Effector memory CD8-positive, alpha-beta T cell (primary cell): ENCODE measurements at regions not wholly inside any gene's neighbourhood (a gene's known extent, or its start where the extent isn't known, plus 50 kb on each side); places are given as distances from the start of the nearest gene placed in this dataset.

Experiments used
- ATAC-seq: fragments of 150-1000 bp; cut with Tn5 transposase; replicated peaks from 2 replicates; pipeline ENCODE4 v1.10.0; 2021; ENCODE audit warnings: mild to moderate bottlenecking, moderate library complexity
- DNase-seq, 3 experiments: peaks; one replicate each; pipeline ENCODE4 v3.0.0; 2021
- H3K27ac Mint-ChIP-seq, 2 donors: one replicate each; pipeline ENCODE4 v1.8.0; 2022; ENCODE audit warnings: mild to moderate bottlenecking in 2 of 2, mixed read lengths in 2 of 2, moderate library complexity in 2 of 2
- H3K27me3 Mint-ChIP-seq, 2 donors: one replicate each; pipeline ENCODE4 v1.8.0; 2022; ENCODE audit warnings: mixed read lengths in 2 of 2
- H3K36me3 Mint-ChIP-seq: one replicate; pipeline ENCODE4 v1.8.0; 2022; ENCODE audit warnings: mild to moderate bottlenecking, moderate library complexity, mixed read lengths; ENCODE audit not compliant: insufficient read depth
- H3K4me1 Mint-ChIP-seq, 2 donors: one replicate each; pipeline ENCODE4 v1.8.0; 2022; ENCODE audit warnings: low read depth in 2 of 2, mixed read lengths in 2 of 2
- H3K4me3 Mint-ChIP-seq, 2 donors: one replicate each; pipeline ENCODE4 v1.8.0; 2022; ENCODE audit warnings: mild to moderate bottlenecking in 2 of 2, mixed read lengths in 2 of 2, moderate library complexity in 2 of 2
- H3K9me3 Mint-ChIP-seq, 2 donors: one replicate each; pipeline ENCODE4 v1.8.0; 2022; ENCODE audit warnings: mixed read lengths in 2 of 2

DNA sequence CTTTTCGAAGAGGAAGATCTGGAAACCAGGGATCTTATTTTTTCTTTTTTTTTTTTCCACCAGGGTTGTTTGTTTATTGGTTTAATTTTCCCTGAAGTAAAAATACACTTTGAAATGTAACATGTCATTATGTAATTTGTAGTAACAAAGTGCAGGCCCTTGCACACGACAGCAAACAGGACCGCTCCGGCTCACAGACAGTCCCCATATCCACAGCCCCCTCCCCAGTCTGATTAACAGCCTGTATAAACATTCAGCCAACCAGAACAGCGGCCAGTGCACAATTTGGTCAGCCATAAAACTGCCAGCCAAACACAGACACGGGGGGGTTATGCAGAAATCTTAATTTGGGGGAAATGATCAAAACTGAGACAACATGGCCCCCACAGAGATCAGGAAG lies 431.6 kb upstream of the NPVF start:
- no peaks in the 10 kb centered on the region for H3K36me3 Mint-ChIP-seq
- peaks cover 20 to 21% of the 10 kb centered on the region in 2 donors for H3K27me3 Mint-ChIP-seq
- no peaks in the 10 kb centered on the region for H3K9me3 Mint-ChIP-seq
- no peaks in the 10 kb centered on the region for H3K4me1 Mint-ChIP-seq
- no peak overlapping the region for H3K4me3 Mint-ChIP-seq
- no peak for DNase-seq
- no peak for ATAC-seq
- no peak overlapping the region for H3K27ac Mint-ChIP-seq

DNA sequence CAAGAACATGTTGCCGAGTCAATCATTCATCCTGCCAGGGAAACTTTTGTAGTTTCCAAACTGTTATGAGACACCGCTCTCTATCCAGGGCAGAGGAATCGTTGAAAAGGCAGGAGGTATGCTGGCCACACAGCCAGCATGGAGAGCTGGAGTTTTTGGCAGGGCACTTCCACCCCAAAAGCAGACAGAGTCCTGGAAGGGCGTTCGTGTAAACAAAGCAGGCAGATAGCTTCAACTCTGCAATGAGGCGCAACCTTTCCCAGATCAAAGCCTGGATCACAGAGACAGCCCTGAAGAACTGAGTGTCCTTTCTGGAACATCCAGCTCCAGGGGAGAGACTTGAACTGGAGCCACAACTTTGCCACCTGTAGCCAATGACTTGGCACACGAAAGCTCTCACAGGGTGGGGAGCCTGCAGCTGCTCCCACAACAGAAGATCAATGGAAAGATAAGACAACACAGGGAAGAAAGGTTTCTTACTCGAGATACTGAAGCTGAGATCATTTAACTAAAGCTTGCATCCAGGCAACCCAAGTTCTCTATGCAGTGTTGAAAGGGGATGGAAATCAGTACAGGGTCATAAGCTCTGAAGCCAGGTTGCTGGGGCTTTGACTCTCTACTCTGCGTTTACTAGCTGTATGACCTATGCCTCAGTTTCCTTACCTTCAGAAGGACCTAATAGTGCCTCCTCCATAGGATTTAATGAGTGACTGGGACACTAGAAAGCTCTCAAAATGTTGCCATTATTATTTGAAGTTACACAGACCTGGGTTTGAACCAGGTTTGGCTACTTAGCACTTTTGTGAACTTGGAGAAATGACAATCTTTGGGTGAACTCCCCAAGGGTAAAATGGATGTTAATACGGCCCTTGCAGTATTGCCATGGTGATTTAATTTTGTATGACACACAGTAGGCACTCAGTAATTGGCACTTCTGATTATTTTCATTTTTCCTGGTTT lies 434.8 kb upstream of the NPVF start:
- H3K9me3 Mint-ChIP-seq, result no peaks in the 10 kb centered on the region
- no peaks in the 10 kb centered on the region for H3K36me3 Mint-ChIP-seq
- peaks cover 33 to 35% of the 10 kb centered on the region in 2 donors for H3K27me3 Mint-ChIP-seq
- DNase-seq (no peak), ATAC-seq (no peak)
- H3K4me3 Mint-ChIP-seq, result no peak overlapping the region
- H3K27ac Mint-ChIP-seq, result no peak overlapping the region
- no peaks in the 10 kb centered on the region for H3K4me1 Mint-ChIP-seq

DNA sequence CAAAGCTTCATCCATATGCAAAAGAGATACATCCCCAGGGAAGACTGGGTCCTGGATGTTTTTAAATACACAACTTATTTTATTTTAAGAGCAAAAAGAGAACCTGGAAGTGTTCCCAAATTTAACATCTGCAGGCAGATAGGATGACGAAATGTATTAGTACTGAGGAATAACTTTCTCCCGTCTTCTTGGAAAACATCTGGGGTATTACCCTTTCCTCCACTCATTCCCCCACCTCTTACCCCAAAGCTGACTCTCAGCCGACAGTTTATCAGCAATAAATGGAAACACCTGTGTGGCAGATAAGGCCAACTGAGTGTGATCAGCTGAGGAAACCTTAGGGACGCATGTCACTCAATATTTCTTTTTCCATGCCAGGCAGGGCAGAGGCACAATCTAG lies 435.6 kb upstream of the NPVF start:
- Mint-ChIP-seq H3K4me1 (no peaks in the 10 kb centered on the region), H3K4me3 (no peak overlapping the region), H3K9me3 (no peaks in the 10 kb centered on the region), H3K27me3 (peaks cover 38 to 42% of the 10 kb centered on the region in 2 donors), H3K27ac (no peak overlapping the region), H3K36me3 (no peaks in the 10 kb centered on the region)
- DNase-seq (no peak), ATAC-seq (no peak)

DNA sequence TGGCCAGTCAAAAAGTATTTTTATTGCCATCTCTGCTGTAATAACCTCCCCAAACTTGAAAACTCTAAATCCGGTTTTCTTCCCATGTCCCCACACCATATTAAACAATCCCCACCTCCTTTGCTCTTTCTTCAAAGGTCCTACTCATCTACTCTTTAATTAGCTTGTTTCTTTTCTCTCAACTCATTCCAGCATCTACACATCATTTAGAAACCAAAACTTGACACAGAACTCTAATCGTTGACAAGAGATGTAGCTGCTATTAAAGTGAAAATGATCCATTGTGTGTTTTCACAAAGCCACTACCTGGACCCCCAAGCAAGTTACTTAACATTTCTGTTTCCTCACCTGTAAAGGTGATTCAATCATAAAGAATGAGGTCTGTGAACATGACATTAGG lies 436.3 kb upstream of the NPVF start:
- ATAC-seq (no peak), DNase-seq (no peak)
- Mint-ChIP-seq H3K4me1 (no peaks in the 10 kb centered on the region), H3K27ac (no peak overlapping the region), H3K36me3 (no peaks in the 10 kb centered on the region), H3K27me3 (peaks cover 44 to 49% of the 10 kb centered on the region in 2 donors), H3K9me3 (no peaks in the 10 kb centered on the region), H3K4me3 (no peak overlapping the region)

DNA sequence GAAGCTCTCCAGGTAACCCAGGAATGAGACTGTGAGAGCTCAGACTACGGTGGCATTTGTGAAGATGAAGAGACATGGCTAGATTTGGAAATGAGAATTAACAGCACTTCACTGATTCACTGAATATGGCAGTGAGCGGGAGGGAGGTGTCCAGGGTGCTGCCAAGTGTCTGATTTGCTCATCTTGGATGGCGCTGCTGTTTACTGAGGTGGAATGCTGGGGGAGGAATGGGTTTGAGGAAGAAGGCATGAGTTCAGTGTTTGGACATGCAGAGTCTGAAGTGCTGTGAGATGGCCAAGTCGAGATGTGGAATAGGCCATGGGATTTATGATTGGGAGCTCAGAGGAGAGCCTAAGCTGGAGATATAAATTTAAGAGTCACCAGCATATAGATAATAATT lies 437.1 kb upstream of the NPVF start:
- ATAC-seq (no peak), DNase-seq (no peak)
- no peak overlapping the region for H3K27ac Mint-ChIP-seq
- H3K4me3 Mint-ChIP-seq, result no peak overlapping the region
- no peaks in the 10 kb centered on the region for H3K4me1 Mint-ChIP-seq
- no peaks in the 10 kb centered on the region for H3K36me3 Mint-ChIP-seq
- peaks cover 47 to 51% of the 10 kb centered on the region in 2 donors for H3K27me3 Mint-ChIP-seq
- H3K9me3 Mint-ChIP-seq, result no peaks in the 10 kb centered on the region

DNA sequence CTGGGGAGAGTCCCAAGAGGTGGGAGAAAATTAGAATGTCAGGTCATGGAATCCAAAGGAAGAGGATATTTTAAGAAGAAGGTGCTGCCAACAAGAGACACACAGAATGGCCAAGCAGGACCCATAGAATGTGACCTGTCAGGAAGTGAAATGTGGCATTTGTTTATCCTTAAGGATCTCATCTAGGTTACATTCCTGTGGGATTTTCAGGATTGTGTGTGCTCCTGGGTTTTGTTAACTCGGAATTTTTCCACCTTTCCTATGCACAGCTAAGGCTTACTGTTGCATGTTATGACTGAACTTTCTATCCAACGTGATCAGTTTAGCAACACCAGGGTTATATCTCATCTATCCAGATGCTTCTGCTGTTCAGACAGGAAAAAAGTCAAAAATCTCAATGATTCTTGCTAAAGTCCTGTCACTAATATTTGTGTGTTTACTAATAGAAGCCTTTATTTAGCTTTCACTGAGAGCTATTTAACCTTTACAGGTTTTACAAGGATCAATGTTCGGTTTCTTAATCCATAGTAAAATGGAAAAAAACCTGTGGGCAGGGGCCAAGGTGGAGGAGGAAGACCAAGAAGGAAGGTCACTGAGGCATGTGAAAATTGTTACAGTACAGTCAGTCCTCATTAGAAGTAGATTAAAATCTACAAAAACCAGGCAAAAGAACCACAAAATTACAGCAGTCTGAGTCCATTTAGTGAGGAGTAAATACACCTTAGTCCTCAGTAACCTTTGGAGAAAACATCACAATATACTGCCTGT lies 437.8 kb upstream of the NPVF start:
- H3K4me3 Mint-ChIP-seq, result no peak overlapping the region
- DNase-seq, result no peak

DNA sequence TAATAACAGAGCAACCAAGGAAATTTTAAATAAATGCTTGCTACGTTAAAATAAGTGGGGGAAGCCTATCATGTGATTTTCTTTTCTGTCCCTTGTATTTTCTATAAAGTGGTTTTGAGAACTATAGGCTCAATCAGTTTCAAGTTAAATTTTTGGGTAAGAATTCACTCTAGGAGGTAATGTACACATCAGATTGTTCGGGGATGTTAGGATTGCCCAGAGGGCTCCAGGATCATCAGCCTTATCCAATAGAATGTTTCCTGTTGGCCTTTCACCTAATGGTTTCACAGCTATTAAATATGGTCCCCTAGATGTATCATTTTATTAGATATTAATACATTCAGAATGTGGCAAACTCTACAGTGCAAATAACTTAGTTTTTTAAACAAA lies 438.4 kb upstream of the NPVF start:
- no peaks in the 10 kb centered on the region for H3K4me1 Mint-ChIP-seq
- H3K4me3 Mint-ChIP-seq, result no peak overlapping the region
- peaks cover 60 to 63% of the 10 kb centered on the region in 2 donors for H3K27me3 Mint-ChIP-seq
- H3K27ac Mint-ChIP-seq, result no peak overlapping the region
- no peaks in the 10 kb centered on the region for H3K9me3 Mint-ChIP-seq
- ATAC-seq (no peak), DNase-seq (no peak)
- no peaks in the 10 kb centered on the region for H3K36me3 Mint-ChIP-seq

More for the DNA sequence above, 437.8 kb upstream of the NPVF start:
- Mint-ChIP-seq H3K4me1 (no peaks in the 10 kb centered on the region), H3K36me3 (no peaks in the 10 kb centered on the region), H3K9me3 (no peaks in the 10 kb centered on the region), H3K27me3 (peaks cover 54 to 57% of the 10 kb centered on the region in 2 donors), H3K27ac (no peak overlapping the region)
- no peak for ATAC-seq

DNA sequence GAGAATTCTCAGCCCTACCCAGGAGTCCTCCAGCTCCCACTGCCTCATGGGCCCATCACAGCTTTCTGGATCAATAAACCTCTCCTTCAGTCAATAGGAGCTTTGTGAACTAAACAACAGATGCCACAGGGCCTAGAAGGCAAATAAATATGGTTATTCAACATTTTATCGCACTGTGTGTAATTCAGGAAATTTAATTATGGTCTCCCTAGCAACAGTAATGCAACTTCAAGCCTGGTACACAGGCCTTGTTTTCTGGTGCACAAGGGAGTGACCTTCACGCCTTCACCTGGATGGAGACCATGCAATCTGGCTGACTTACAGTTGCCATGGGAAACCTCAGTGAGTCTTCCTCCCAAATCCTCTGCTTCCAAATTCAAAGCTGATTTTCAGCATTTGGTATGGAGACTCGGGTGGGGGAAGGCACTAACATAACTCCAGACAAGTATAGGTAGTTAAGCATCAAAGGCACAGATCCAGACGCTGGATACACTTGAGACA lies 441.0 kb upstream of the NPVF start:
- Mint-ChIP-seq H3K27ac (no peak overlapping the region), H3K27me3 (peaks cover 47 to 54% of the 10 kb centered on the region in 2 donors), H3K36me3 (no peaks in the 10 kb centered on the region), H3K4me1 (no peaks in the 10 kb centered on the region), H3K4me3 (no peak overlapping the region), H3K9me3 (peaks cover 0 to 2% of the 10 kb centered on the region in 2 donors)
- ATAC-seq, result no peak
- DNase-seq, result no peak

DNA sequence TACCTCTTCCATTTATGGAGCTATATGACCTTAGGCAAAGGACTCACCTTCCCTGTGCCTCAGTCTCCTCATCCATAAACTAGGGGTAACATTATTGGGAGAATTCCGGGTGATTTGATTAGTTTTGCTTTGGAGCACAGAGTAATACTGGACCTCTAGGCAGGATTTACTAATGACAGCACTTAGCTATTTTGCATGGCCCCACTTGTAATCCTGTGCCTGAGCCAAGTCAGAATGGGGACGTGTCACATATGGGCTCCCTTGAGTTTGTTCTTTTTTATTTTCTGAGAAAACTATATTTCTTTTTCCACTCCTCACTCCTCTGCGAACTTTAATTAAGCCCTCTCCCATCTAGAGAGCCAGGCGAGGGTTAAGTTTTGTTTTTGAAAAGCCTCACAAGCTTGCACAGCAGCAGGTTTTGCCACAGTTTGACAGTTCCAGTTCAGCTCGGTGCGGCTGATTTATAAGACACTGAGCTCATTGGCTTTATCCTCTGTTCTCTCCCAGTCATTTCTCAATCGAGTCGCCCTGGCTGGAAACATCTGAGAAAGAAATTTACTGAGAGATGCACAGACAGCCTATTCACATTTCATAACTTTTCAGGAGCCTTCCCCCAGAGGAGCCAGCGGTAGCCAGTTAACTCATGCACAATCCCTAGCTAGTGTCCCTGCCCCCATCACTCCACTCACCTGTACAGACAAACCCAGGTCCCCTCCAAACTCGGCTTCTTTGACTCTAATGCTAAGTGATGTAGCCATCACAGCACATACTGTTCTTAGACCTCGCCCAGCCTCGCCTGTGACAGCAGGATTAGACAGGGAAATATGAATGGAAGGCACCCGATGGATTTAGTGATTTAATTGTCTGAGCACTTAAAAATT lies 441.9 kb upstream of the NPVF start:
- H3K4me1 Mint-ChIP-seq, result no peaks in the 10 kb centered on the region
- H3K9me3 Mint-ChIP-seq, result peaks cover 0 to 2% of the 10 kb centered on the region in 2 donors
- H3K27ac Mint-ChIP-seq, result no peak overlapping the region
- no peak for DNase-seq
- ATAC-seq, result no peak
- no peaks in the 10 kb centered on the region for H3K36me3 Mint-ChIP-seq
- H3K4me3 Mint-ChIP-seq, result no peak overlapping the region
- peaks cover 38 to 45% of the 10 kb centered on the region in 2 donors for H3K27me3 Mint-ChIP-seq

DNA sequence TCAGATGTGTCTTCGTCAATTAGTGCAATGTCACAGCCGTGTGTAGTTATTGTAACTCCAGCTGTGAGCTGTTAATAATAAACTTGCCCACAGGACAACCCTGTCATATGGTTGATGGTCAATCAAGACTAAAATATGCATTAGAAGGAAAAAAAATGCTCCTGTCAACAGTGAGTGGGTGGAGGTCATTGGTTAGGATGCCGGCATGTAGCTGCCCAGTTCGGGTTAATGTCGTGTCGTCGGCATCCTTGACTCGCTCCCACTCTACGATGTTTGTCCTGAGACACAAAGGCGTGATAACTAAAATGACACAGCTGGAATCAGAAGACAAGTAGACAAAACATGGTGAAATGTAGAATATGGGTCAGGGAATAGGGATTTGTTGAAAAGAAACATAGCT lies 442.8 kb upstream of the NPVF start:
- Mint-ChIP-seq H3K27ac (no peak overlapping the region), H3K4me1 (no peaks in the 10 kb centered on the region), H3K27me3 (peaks cover 29 to 38% of the 10 kb centered on the region in 2 donors), H3K36me3 (no peaks in the 10 kb centered on the region), H3K9me3 (peaks cover 0 to 2% of the 10 kb centered on the region in 2 donors), H3K4me3 (no peak overlapping the region)
- ATAC-seq (no peak), DNase-seq (no peak)

DNA sequence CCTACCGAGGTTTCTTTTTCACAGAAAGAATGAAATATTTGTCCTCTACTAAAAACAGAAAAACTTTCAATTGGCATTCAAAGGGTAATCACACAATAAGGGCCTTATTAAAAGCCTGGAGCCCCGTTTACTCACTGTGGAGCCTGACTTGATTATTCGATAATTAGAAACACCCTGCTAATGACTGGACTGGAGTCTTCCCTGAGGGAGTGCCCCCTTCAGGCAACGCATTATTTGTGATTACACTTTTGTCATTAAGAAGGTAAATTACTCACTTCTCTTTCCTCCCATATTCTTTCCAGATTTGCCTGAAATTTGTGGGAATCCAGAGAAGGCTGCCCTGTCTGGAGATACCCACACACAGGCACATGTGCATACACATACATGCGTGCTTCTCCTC lies 444.2 kb upstream of the NPVF start:
- DNase-seq (no peak), ATAC-seq (no peak)
- Mint-ChIP-seq H3K27me3 (peaks cover 27 to 34% of the 10 kb centered on the region in 2 donors), H3K4me1 (no peaks in the 10 kb centered on the region), H3K36me3 (no peaks in the 10 kb centered on the region), H3K9me3 (peaks cover 0 to 2% of the 10 kb centered on the region in 2 donors), H3K27ac (no peak overlapping the region), H3K4me3 (no peak overlapping the region)

DNA sequence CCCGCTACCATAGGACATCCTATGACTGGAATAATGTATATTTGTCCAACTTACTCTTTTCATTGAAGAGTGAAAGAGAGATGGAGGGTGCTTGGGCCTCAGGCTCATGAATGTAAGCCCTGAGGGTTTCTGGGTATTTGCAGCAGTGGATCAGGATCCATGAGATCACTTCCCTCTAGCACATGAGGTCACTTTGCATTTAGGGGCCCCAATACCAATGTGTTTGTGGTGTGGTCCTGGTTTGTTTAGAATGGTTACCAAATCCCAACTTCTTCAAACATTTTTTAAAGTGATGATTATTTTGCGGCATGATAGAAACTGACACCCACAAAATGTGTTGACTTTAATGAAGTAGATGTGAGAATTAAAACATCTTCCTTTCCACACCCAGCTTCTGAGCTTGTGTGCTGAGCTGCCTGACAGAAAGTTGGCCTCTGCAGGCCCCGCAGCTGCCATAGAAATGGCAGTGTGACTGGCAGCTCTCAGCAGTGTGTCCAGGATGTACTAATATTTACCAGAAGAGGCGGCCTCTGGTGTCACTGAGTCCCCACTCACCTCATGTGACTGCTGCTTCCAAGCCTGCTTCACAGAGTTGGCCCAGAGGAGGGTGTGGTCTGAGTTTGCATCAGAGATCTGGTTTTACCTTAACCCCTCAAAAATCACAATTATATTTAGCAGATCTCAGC lies 447.6 kb upstream of the NPVF start:
- no peak for ATAC-seq
- H3K36me3 Mint-ChIP-seq, result no peaks in the 10 kb centered on the region
- no peak overlapping the region for H3K27ac Mint-ChIP-seq
- no peak for DNase-seq
- no peaks in the 10 kb centered on the region for H3K4me1 Mint-ChIP-seq
- peaks cover 0 to 2% of the 10 kb centered on the region in 2 donors for H3K9me3 Mint-ChIP-seq
- peaks cover 8 to 13% of the 10 kb centered on the region in 2 donors for H3K27me3 Mint-ChIP-seq
- no peak overlapping the region for H3K4me3 Mint-ChIP-seq
